Naive thymus-derived CD4-positive, alpha-beta T cell (primary cell): ENCODE measurements at regions not wholly inside any gene's neighbourhood (a gene's known extent, or its start where the extent isn't known, plus 50 kb on each side); places are given as distances from the start of the nearest gene placed in this dataset.

Experiments used
- ATAC-seq: fragments of 150-1000 bp; cut with Tn5 transposase; 2 replicates; pipeline ENCODE4 v1.10.0; 2021; ENCODE audit warnings: mild to moderate bottlenecking, moderate library complexity
- CTCF ChIA-PET: fragments of 350-600 bp; sonication (Branson Sonifier 250); formaldehyde crosslinking; loops from one replicate; lab custom pipeline; 2021; ENCODE audit warnings: antibody characterized with exemption; lab: Charles Lee
- POLR2A ChIA-PET: fragments of 350-600 bp; sonication (Branson Sonifier 250); formaldehyde crosslinking; loops from one replicate; lab custom pipeline; 2021; ENCODE audit warnings: antibody characterized with exemption, inconsistent platforms; lab: Charles Lee
- DNase-seq, 9 donors: peaks; one replicate each; pipeline versions ENCODE4 v3.0.0 to v3.0.0-alpha.2; 2020 to 2022; ENCODE audit warnings: mixed read lengths in 1 of 9
- H3K27ac ChIP-seq: one replicate; pipeline ENCODE4 v1.7.0; 2013; ENCODE audit warnings: mild to moderate bottlenecking, low read depth, low read length, moderate library complexity
- H3K27me3 ChIP-seq, 2 donors: one replicate each; pipeline ENCODE4 v1.7.0; 2013; ENCODE audit warnings: low read length in 2 of 2, mild to moderate bottlenecking in 2 of 2, moderate library complexity in 2 of 2; ENCODE audit not compliant: control insufficient read depth in 2 of 2, insufficient read depth in 2 of 2
- H3K36me3 ChIP-seq, 3 experiments: 1 replicate in 2 of 3; 2 replicates in 1 of 3; pipeline ENCODE4 v1.7.0; 2013; ENCODE audit warnings: low read length in 3 of 3, mild to moderate bottlenecking in 3 of 3, moderate library complexity in 1 of 3; ENCODE audit not compliant: insufficient read depth in 3 of 3, control insufficient read depth in 2 of 3
- H3K4me1 ChIP-seq, 2 donors: one replicate each; pipeline ENCODE4 v1.7.0; 2013; ENCODE audit warnings: low read length in 2 of 2, mild to moderate bottlenecking in 2 of 2, moderate library complexity in 1 of 2; ENCODE audit not compliant: control insufficient read depth in 2 of 2, insufficient read depth in 2 of 2
- H3K4me3 ChIP-seq: 2 replicates; pipeline ENCODE4 v1.7.0; 2013; ENCODE audit warnings: mild to moderate bottlenecking, low read length
- H3K9me3 ChIP-seq, 3 experiments: 1 replicate in 2 of 3; 2 replicates in 1 of 3; pipeline ENCODE4 v1.7.0; 2013; ENCODE audit warnings: low read length in 3 of 3; ENCODE audit not compliant: control insufficient read depth in 2 of 3
- H3K27ac Mint-ChIP-seq, 9 donors: one replicate each; pipeline ENCODE4 v1.8.0; 2020 to 2022; ENCODE audit warnings: mixed read lengths in 9 of 9, mild to moderate bottlenecking in 8 of 9, moderate library complexity in 5 of 9, inconsistent platforms in 2 of 9
- H3K27me3 Mint-ChIP-seq, 5 donors: one replicate each; pipeline ENCODE4 v1.8.0; 2021 to 2022; ENCODE audit warnings: mixed read lengths in 5 of 5, mild to moderate bottlenecking in 1 of 5
- H3K36me3 Mint-ChIP-seq, 5 donors: one replicate each; pipeline ENCODE4 v1.8.0; 2020 to 2022; ENCODE audit warnings: mixed read lengths in 5 of 5, mild to moderate bottlenecking in 3 of 5, inconsistent platforms in 1 of 5
- H3K4me1 Mint-ChIP-seq, 7 donors: one replicate each; pipeline ENCODE4 v1.8.0; 2020 to 2022; ENCODE audit warnings: mixed read lengths in 7 of 7, mild to moderate bottlenecking in 3 of 7, inconsistent platforms in 1 of 7
- H3K4me3 Mint-ChIP-seq, 10 donors: one replicate each; pipeline ENCODE4 v1.8.0; 2020 to 2022; ENCODE audit warnings: mild to moderate bottlenecking in 10 of 10, mixed read lengths in 10 of 10, moderate library complexity in 6 of 10, inconsistent platforms in 2 of 10
- H3K9me3 Mint-ChIP-seq, 11 donors: one replicate each; pipeline ENCODE4 v1.8.0; 2020 to 2022; ENCODE audit warnings: mixed read lengths in 11 of 11, mild to moderate bottlenecking in 4 of 11, inconsistent platforms in 1 of 11, moderate library complexity in 1 of 11
- intact Hi-C, 2 donors: fragments of 100-400 bp; cut with micrococcal nuclease; formaldehyde crosslinking; loops; one replicate each; pipeline ENCODE4 v1.15.1; 2023

GRCh38 chr20:8986631-8987030 lies 82.3 kb upstream of the PLCB4 start:
- no peak for ATAC-seq

DNA sequence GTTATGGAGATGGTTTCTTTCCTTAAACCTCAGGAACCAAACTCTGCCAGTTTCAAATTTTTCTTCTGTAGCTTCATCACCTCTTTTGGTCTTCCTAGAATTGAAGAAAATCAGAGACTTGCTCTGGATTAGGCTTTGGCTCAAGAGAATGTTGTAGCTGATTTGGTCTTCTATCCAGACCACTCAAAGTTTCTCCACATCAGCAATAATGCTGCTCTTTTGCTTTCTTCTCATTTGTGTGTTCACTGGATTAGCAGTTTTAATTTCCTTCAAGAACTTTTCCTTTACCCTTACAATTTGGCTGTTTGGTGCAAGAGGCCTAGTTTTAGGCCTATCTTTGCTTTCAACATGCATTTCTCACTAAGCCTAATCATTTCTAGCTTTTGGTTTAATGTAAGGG lies 78.1 kb upstream of the PLCB4 start:
- POLR2A ChIA-PET: no interaction called here
- Histone ChIP-seq H3K27ac (no peak overlapping the region), H3K4me3 (no peak overlapping the region), H3K27me3 (no peaks in the 10 kb centered on the region), H3K36me3 (no peaks in the 10 kb centered on the region), H3K4me1 (no peaks in the 10 kb centered on the region), H3K9me3 (no peaks in the 10 kb centered on the region)
- Mint-ChIP-seq H3K4me1 (no peaks in the 10 kb centered on the region), H3K4me3 (no peak overlapping the region), H3K27ac (no peak overlapping the region), H3K9me3 (peaks cover 0 to 8% (median 0%) of the 10 kb centered on the region in 11 donors), H3K36me3 (no peaks in the 10 kb centered on the region), H3K27me3 (no peaks in the 10 kb centered on the region)
- intact Hi-C loops: no loop called here
- ATAC-seq (no peak), DNase-seq (no peak)
- CTCF ChIA-PET: no interaction called here

More at GRCh38 chr20:8986631-8987030, 82.3 kb upstream of the PLCB4 start:
- H3K4me1 Mint-ChIP-seq: no peaks in the 10 kb centered on the region
- ChIA-PET POLR2A (no interaction called here), CTCF (no interaction called here)
- H3K9me3 Mint-ChIP-seq: no peaks in the 10 kb centered on the region
- Histone ChIP-seq H3K27me3 (no peaks in the 10 kb centered on the region), H3K4me1 (no peaks in the 10 kb centered on the region), H3K36me3 (no peaks in the 10 kb centered on the region), H3K9me3 (no peaks in the 10 kb centered on the region), H3K4me3 (no peak overlapping the region), H3K27ac (no peak overlapping the region)
- no peak overlapping the region for H3K4me3 Mint-ChIP-seq
- intact Hi-C loops: no loop called here
- no peak overlapping the region for H3K27ac Mint-ChIP-seq
- no peak for DNase-seq
- no peaks in the 10 kb centered on the region for H3K36me3 Mint-ChIP-seq
- H3K27me3 Mint-ChIP-seq: no peaks in the 10 kb centered on the region

DNA sequence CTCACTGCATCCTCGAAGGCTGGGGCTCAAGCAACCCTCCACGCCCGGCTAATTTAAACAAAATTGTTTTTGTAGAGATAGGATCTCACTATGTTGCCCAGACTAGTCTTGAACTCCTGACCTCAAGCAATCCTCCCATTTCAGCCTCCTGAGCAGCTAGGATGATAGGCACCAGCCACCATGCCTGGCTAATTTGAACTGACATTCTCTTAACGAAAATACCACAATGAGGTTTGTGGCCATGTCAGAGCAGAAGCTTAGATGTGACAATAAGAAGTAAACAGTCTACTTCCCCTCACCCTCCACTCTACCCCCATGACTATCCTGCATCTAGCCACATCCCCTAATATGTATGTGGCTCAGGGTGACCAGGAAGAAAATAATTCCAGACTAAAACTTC lies 74.8 kb upstream of the PLCB4 start:
- DNase-seq (no peak), ATAC-seq (peak; percentile 54)
- no peak overlapping the region for H3K4me3 Mint-ChIP-seq
- intact Hi-C loops: no loop called here
- ChIA-PET CTCF (no interaction called here), POLR2A (no interaction called here)
- H3K36me3 ChIP-seq: no peaks in the 10 kb centered on the region
- peaks cover 0 to 8% (median 0%) of the 10 kb centered on the region in 11 donors for H3K9me3 Mint-ChIP-seq
- H3K36me3 Mint-ChIP-seq: no peaks in the 10 kb centered on the region
- H3K4me1 Mint-ChIP-seq: no peaks in the 10 kb centered on the region
- no peak overlapping the region for H3K27ac Mint-ChIP-seq
- H3K27me3 ChIP-seq: no peaks in the 10 kb centered on the region
- H3K27me3 Mint-ChIP-seq: no peaks in the 10 kb centered on the region
- H3K4me3 ChIP-seq: no peak overlapping the region
- no peaks in the 10 kb centered on the region for H3K4me1 ChIP-seq
- no peak overlapping the region for H3K27ac ChIP-seq
- no peaks in the 10 kb centered on the region for H3K9me3 ChIP-seq

GRCh38 chr20:8995761-8996160 lies 73.1 kb upstream of the PLCB4 start:
- DNase-seq (no peak), ATAC-seq (no peak)
- ChIA-PET POLR2A (no interaction called here), CTCF (no interaction called here)
- H3K9me3 ChIP-seq: no peaks in the 10 kb centered on the region
- H3K4me3 Mint-ChIP-seq: no peak overlapping the region
- no peak overlapping the region for H3K4me3 ChIP-seq
- no peaks in the 10 kb centered on the region for H3K36me3 ChIP-seq
- H3K4me1 Mint-ChIP-seq: no peaks in the 10 kb centered on the region
- H3K9me3 Mint-ChIP-seq: peaks cover 0 to 8% (median 3%) of the 10 kb centered on the region in 11 donors
- no peaks in the 10 kb centered on the region for H3K27me3 Mint-ChIP-seq
- no peaks in the 10 kb centered on the region for H3K27me3 ChIP-seq
- H3K4me1 ChIP-seq: no peaks in the 10 kb centered on the region
- H3K36me3 Mint-ChIP-seq: no peaks in the 10 kb centered on the region
- no peak overlapping the region for H3K27ac ChIP-seq
- H3K27ac Mint-ChIP-seq: no peak overlapping the region
- intact Hi-C loops: no loop called here

DNA sequence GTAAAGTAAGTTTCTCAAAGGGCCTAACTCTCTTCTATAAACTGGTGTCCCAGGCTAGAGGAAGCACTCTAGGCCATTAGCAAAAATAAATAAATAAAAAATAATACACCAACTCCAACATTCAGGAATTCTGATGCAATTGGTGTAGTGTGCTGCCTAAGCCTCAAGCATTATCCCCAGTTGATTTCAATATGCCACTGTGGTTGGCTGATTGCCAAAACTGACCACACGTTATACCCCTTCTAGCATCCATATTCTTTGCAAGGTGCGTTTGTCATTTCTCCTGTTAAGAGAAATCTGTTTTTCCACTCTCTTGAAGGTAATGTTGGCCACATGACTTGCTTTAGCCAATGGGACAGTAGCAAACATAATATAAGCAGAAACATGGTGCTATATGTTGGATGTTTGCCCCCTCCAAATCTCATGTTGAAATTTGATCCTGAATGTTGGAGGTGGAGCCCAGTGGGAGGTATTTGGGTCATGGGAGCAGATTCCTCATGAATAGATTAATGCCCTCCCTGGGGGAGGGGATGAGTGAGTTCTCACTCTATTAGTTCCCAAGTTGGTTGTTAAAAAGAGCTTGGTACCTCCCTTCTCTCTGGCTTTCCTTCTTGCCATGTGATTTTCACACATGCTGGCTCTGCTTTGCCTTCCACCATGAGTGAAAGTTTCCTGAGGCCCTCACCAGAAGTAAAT lies 71.9 kb upstream of the PLCB4 start:
- intact Hi-C loops: no loop called here
- Histone ChIP-seq H3K27ac (no peak overlapping the region), H3K27me3 (no peaks in the 10 kb centered on the region), H3K36me3 (no peaks in the 10 kb centered on the region), H3K4me1 (no peaks in the 10 kb centered on the region), H3K9me3 (no peaks in the 10 kb centered on the region), H3K4me3 (no peak overlapping the region)
- H3K36me3 Mint-ChIP-seq: no peaks in the 10 kb centered on the region
- ATAC-seq (no peak), DNase-seq (no peak)
- peaks cover 0 to 13% (median 3%) of the 10 kb centered on the region in 11 donors for H3K9me3 Mint-ChIP-seq
- no peaks in the 10 kb centered on the region for H3K27me3 Mint-ChIP-seq
- H3K4me1 Mint-ChIP-seq: no peaks in the 10 kb centered on the region
- H3K27ac Mint-ChIP-seq: no peak overlapping the region
- POLR2A ChIA-PET: no interaction called here
- CTCF ChIA-PET: no interaction called here
- H3K4me3 Mint-ChIP-seq: no peak overlapping the region

GRCh38 chr20:8997701-8998117 lies 71.2 kb upstream of the PLCB4 start:
- ChIA-PET CTCF (no interaction called here), POLR2A (no interaction called here)
- intact Hi-C loops: no loop called here
- Histone ChIP-seq H3K9me3 (no peaks in the 10 kb centered on the region), H3K27me3 (no peaks in the 10 kb centered on the region), H3K36me3 (no peaks in the 10 kb centered on the region), H3K4me3 (no peak overlapping the region), H3K27ac (no peak overlapping the region), H3K4me1 (no peaks in the 10 kb centered on the region)
- ATAC-seq: no peak
- Mint-ChIP-seq H3K36me3 (no peaks in the 10 kb centered on the region), H3K27me3 (no peaks in the 10 kb centered on the region), H3K9me3 (peaks cover 2 to 14% (median 3%) of the 10 kb centered on the region in 11 donors), H3K4me3 (no peak overlapping the region), H3K27ac (no peak overlapping the region), H3K4me1 (no peaks in the 10 kb centered on the region)
- DNase-seq: no peak

GRCh38 chr20:9011121-9011520 lies 57.8 kb upstream of the PLCB4 start:
- H3K9me3 Mint-ChIP-seq: peaks cover 0 to 14% (median 2%) of the 10 kb centered on the region in 11 donors

More at GRCh38 chr20:9011121-9011520, 57.8 kb upstream of the PLCB4 start:
- no peak for DNase-seq
- ChIA-PET CTCF (no interaction called here), POLR2A (no interaction called here)
- Histone ChIP-seq H3K4me3 (no peak overlapping the region), H3K9me3 (no peaks in the 10 kb centered on the region), H3K27ac (no peak overlapping the region), H3K4me1 (no peaks in the 10 kb centered on the region), H3K27me3 (no peaks in the 10 kb centered on the region), H3K36me3 (no peaks in the 10 kb centered on the region)
- Mint-ChIP-seq H3K36me3 (no peaks in the 10 kb centered on the region), H3K4me3 (no peak overlapping the region), H3K4me1 (no peaks in the 10 kb centered on the region), H3K27ac (no peak overlapping the region), H3K27me3 (no peaks in the 10 kb centered on the region)
- intact Hi-C loops: no loop called here
- ATAC-seq: no peak
